H1 (cell line): ENCODE measurements at regions not wholly inside any gene's neighbourhood (a gene's known extent, or its start where the extent isn't known, plus 50 kb on each side); places are given as distances from the start of the nearest gene placed in this dataset.

Source experiments
- CHD2 ChIP-seq: IDR thresholded peaks from 2 replicates; pipeline ENCODE4 v1.6.1; 2012; ENCODE audit warnings: low read length, improper control_type of control experiment
- EZH2 ChIP-seq: fragments of 200-600 bp; sonication (generic); IDR thresholded peaks from 2 replicates; pipeline ENCODE4 v1.7.1; 2012; ENCODE audit warnings: low read depth, mild to moderate bottlenecking, moderate library complexity, low read length, inconsistent platforms; ENCODE audit not compliant: severe bottlenecking
- FOSL1 ChIP-seq: IDR thresholded peaks from 2 replicates; pipeline ENCODE4 v1.6.1; 2011; ENCODE audit warnings: mild to moderate bottlenecking, low read depth, low read length, moderate library complexity; ENCODE audit not compliant: insufficient read depth
- PHF8 ChIP-seq: fragments of 200-600 bp; sonication (generic); conservative IDR thresholded peaks from 2 replicates; pipeline ENCODE4 v1.7.1; 2012; ENCODE audit warnings: low read depth, mild to moderate bottlenecking, inconsistent platforms, low read length, moderate library complexity

- TF ChIP-seq FOSL1 (no peak), CHD2 (no peak), PHF8 (no peak), EZH2 (no peak)
Measured at GRCh38 chr11:44364596-44364995, 54.7 kb upstream of the ALX4 start.
